ENCODE measurements at regions not wholly inside any gene's neighbourhood (a gene's known extent, or its start where the extent isn't known, plus 50 kb on each side); places are given as distances from the start of the nearest gene placed in this dataset.
"Not testable (repeated sequence)": the region's sequence is repeated elsewhere in the genome, so short reads cannot be mapped to it uniquely, and the experiment has no call there.

- Histone ChIP-seq H3K4me3 (no peak overlapping the region), H3K36me3 (replicated peaks) (no peaks in the 10 kb centered on the region), H3K9me3 (0 out of 2 replicates have a peak, but pooled peaks cover 3% of the 10 kb centered on the region), H3K27me3 (ENCODE audit: low read depth) (no peaks in the 10 kb centered on the region), H3K4me1 (peaks cover 29% of the 10 kb centered on the region)
- DNase-seq (ENCODE audit: low spot score in 2 of 2), result no peak
- in situ Hi-C loops (cut with MboI; ENCODE audit: low sequenced_read_pairs), result no loop called here
Observed at GRCh38 chr6:48570656-48571055, 459.7 kb upstream of the PTCHD4 start.

GRCh38 chr6:48568856-48569255, 457.9 kb upstream of the PTCHD4 start:
- no peak for DNase-seq (ENCODE audit: low spot score in 2 of 2)
- H3K4me1 ChIP-seq, result peaks cover 47% of the 10 kb centered on the region
- 0 out of 2 replicates have a peak, but pooled peaks cover 4% of the 10 kb centered on the region for H3K9me3 ChIP-seq
- in situ Hi-C loops (cut with MboI; ENCODE audit: low sequenced_read_pairs), result no loop called here
- H3K36me3 ChIP-seq (replicated peaks), result no peaks in the 10 kb centered on the region
- no peak overlapping the region for H3K4me3 ChIP-seq
- H3K27me3 ChIP-seq (ENCODE audit: low read depth), result no peaks in the 10 kb centered on the region

GRCh38 chr6:48567016-48567415, 456.0 kb upstream of the PTCHD4 start:
- H3K4me3 ChIP-seq, result no peak overlapping the region
- peak; percentile 17 to 99 for DNase-seq (ENCODE audit: low spot score in 2 of 2)
- 0 out of 2 replicates have a peak, but pooled peaks cover 4% of the 10 kb centered on the region for H3K9me3 ChIP-seq
- H3K27me3 ChIP-seq (ENCODE audit: low read depth), result no peaks in the 10 kb centered on the region
- H3K36me3 ChIP-seq (replicated peaks), result no peaks in the 10 kb centered on the region
- in situ Hi-C loops (cut with MboI; ENCODE audit: low sequenced_read_pairs), result no loop called here
- H3K4me1 ChIP-seq, result peaks cover 52% of the 10 kb centered on the region

- Histone ChIP-seq H3K27me3 (ENCODE audit: low read depth) (no peaks in the 10 kb centered on the region), H3K36me3 (replicated peaks) (no peaks in the 10 kb centered on the region), H3K4me3 (no peak overlapping the region), H3K9me3 (0 out of 2 replicates have a peak, but pooled peaks cover 4% of the 10 kb centered on the region), H3K4me1 (peaks cover 52% of the 10 kb centered on the region)
- in situ Hi-C loops (cut with MboI; ENCODE audit: low sequenced_read_pairs), result no loop called here
- peak; percentile 13 to 66 for DNase-seq (ENCODE audit: low spot score in 2 of 2)
Observed at GRCh38 chr6:48564036-48564820, 453.2 kb upstream of the PTCHD4 start.

GRCh38 chr6:48563433-48563832, 452.4 kb upstream of the PTCHD4 start:
- H3K27me3 ChIP-seq (ENCODE audit: low read depth), result no peaks in the 10 kb centered on the region
- in situ Hi-C loops (cut with MboI; ENCODE audit: low sequenced_read_pairs), result no loop called here
- no peak for DNase-seq (ENCODE audit: low spot score in 2 of 2)
- H3K4me1 ChIP-seq, result peaks cover 45% of the 10 kb centered on the region
- H3K36me3 ChIP-seq (replicated peaks), result no peaks in the 10 kb centered on the region
- no peak overlapping the region for H3K4me3 ChIP-seq
- H3K9me3 ChIP-seq, result 0 out of 2 replicates have a peak, but pooled peaks cover 4% of the 10 kb centered on the region

GRCh38 chr6:48560408-48560807, 449.4 kb upstream of the PTCHD4 start:
- DNase-seq (ENCODE audit: low spot score in 2 of 2), result no peak

GRCh38 chr6:48553467-48554189, 442.6 kb upstream of the PTCHD4 start:
- H3K27me3 ChIP-seq (ENCODE audit: low read depth), result no peaks in the 10 kb centered on the region
- H3K4me1 ChIP-seq, result peaks cover 5% of the 10 kb centered on the region
- DNase-seq (ENCODE audit: low spot score in 2 of 2), result no peak
- in situ Hi-C loops (cut with MboI; ENCODE audit: low sequenced_read_pairs), result no loop called here
- H3K9me3 ChIP-seq, result no peaks in the 10 kb centered on the region
- H3K36me3 ChIP-seq (replicated peaks), result no peaks in the 10 kb centered on the region
- H3K4me3 ChIP-seq, result no peak overlapping the region

More at GRCh38 chr6:48560408-48560807, 449.4 kb upstream of the PTCHD4 start:
- H3K4me3 ChIP-seq, result no peak overlapping the region
- no peaks in the 10 kb centered on the region for H3K9me3 ChIP-seq
- no peaks in the 10 kb centered on the region for H3K36me3 ChIP-seq (replicated peaks)
- H3K27me3 ChIP-seq (ENCODE audit: low read depth), result no peaks in the 10 kb centered on the region
- in situ Hi-C loops (cut with MboI; ENCODE audit: low sequenced_read_pairs), result no loop called here
- peaks cover 20% of the 10 kb centered on the region for H3K4me1 ChIP-seq

GRCh38 chr6:48552905-48553304, 441.9 kb upstream of the PTCHD4 start:
- peaks cover 5% of the 10 kb centered on the region for H3K4me1 ChIP-seq
- no peak overlapping the region for H3K4me3 ChIP-seq
- no peaks in the 10 kb centered on the region for H3K9me3 ChIP-seq
- in situ Hi-C loops (cut with MboI; ENCODE audit: low sequenced_read_pairs), result no loop called here
- H3K27me3 ChIP-seq (ENCODE audit: low read depth), result no peaks in the 10 kb centered on the region
- no peak for DNase-seq (ENCODE audit: low spot score in 2 of 2)
- H3K36me3 ChIP-seq (replicated peaks), result no peaks in the 10 kb centered on the region

GRCh38 chr6:48550603-48551002, 439.6 kb upstream of the PTCHD4 start:
- in situ Hi-C loops (cut with MboI; ENCODE audit: low sequenced_read_pairs), result no loop called here
- H3K36me3 ChIP-seq (replicated peaks), result no peaks in the 10 kb centered on the region
- peaks cover 5% of the 10 kb centered on the region for H3K4me1 ChIP-seq
- no peaks in the 10 kb centered on the region for H3K9me3 ChIP-seq
- no peaks in the 10 kb centered on the region for H3K27me3 ChIP-seq (ENCODE audit: low read depth)
- no peak overlapping the region for H3K4me3 ChIP-seq
- DNase-seq (ENCODE audit: low spot score in 2 of 2), result no peak

GRCh38 chr6:48542191-48542590, 431.2 kb upstream of the PTCHD4 start:
- Histone ChIP-seq H3K27me3 (ENCODE audit: low read depth) (no peaks in the 10 kb centered on the region), H3K36me3 (replicated peaks) (no peaks in the 10 kb centered on the region), H3K4me3 (no peak overlapping the region), H3K9me3 (no peaks in the 10 kb centered on the region), H3K4me1 (peaks cover 12% of the 10 kb centered on the region)
- no peak for DNase-seq (ENCODE audit: low spot score in 2 of 2)
- in situ Hi-C loops (cut with MboI; ENCODE audit: low sequenced_read_pairs), result no loop called here

- peak in 1 of 2 experiments; percentile 39 for DNase-seq (ENCODE audit: low spot score in 2 of 2)
- Histone ChIP-seq H3K36me3 (replicated peaks) (no peaks in the 10 kb centered on the region), H3K4me3 (no peak overlapping the region), H3K9me3 (no peaks in the 10 kb centered on the region), H3K4me1 (peaks cover 12% of the 10 kb centered on the region), H3K27me3 (ENCODE audit: low read depth) (no peaks in the 10 kb centered on the region)
- in situ Hi-C loops (cut with MboI; ENCODE audit: low sequenced_read_pairs), result no loop called here
Observed at GRCh38 chr6:48541649-48542048, 430.7 kb upstream of the PTCHD4 start.

GRCh38 chr6:48535582-48536009, 424.6 kb upstream of the PTCHD4 start:
- H3K4me1 ChIP-seq, result peaks cover 8% of the 10 kb centered on the region
- peak; percentile 28 to 59 for DNase-seq (ENCODE audit: low spot score in 2 of 2)
- in situ Hi-C loops (cut with MboI; ENCODE audit: low sequenced_read_pairs), result no loop called here
- H3K36me3 ChIP-seq (replicated peaks), result no peaks in the 10 kb centered on the region
- no peaks in the 10 kb centered on the region for H3K27me3 ChIP-seq (ENCODE audit: low read depth)
- no peaks in the 10 kb centered on the region for H3K9me3 ChIP-seq
- H3K4me3 ChIP-seq, result no peak overlapping the region

GRCh38 chr6:48530978-48531377, 420.0 kb upstream of the PTCHD4 start:
- DNase-seq (ENCODE audit: low spot score in 2 of 2); H3K9me3 ChIP-seq; H3K27me3 ChIP-seq (ENCODE audit: low read depth): not testable (repeated sequence)

GRCh38 chr6:48525849-48526248, 414.9 kb upstream of the PTCHD4 start:
- in situ Hi-C loops (cut with MboI; ENCODE audit: low sequenced_read_pairs), result no loop called here
- H3K27me3 ChIP-seq (ENCODE audit: low read depth), result no peaks in the 10 kb centered on the region
- no peak overlapping the region for H3K4me3 ChIP-seq
- H3K9me3 ChIP-seq, result no peaks in the 10 kb centered on the region
- H3K4me1 ChIP-seq, result no peaks in the 10 kb centered on the region; the same call in 1 of the 2 replicates
- DNase-seq (ENCODE audit: low spot score in 2 of 2), result no peak
- no peaks in the 10 kb centered on the region for H3K36me3 ChIP-seq (replicated peaks)

More at GRCh38 chr6:48530978-48531377, 420.0 kb upstream of the PTCHD4 start:
- H3K4me3 ChIP-seq; H3K4me1 ChIP-seq; in situ Hi-C loops (cut with MboI; ENCODE audit: low sequenced_read_pairs); H3K36me3 ChIP-seq (replicated peaks): not testable (repeated sequence)
